Fibroblast of lung (primary cell): ENCODE measurements at regions not wholly inside any gene's neighbourhood (a gene's known extent, or its start where the extent isn't known, plus 50 kb on each side); places are given as distances from the start of the nearest gene placed in this dataset.
"Not testable (repeated sequence)": the region's sequence is repeated elsewhere in the genome, so short reads cannot be mapped to it uniquely, and the experiment has no call there.

Source experiments
- DNase-seq, 2 donors: peaks; one replicate each; pipeline versions ENCODE4 v3.0.0 to v3.0.0-alpha.2; 2010; ENCODE audit warnings: low read depth in 2 of 2
- H2AFZ ChIP-seq: 2 replicates; pipeline ENCODE4 v1.5.1; 2012; ENCODE audit warnings: low read length, control low read depth, inconsistent platforms
- H3K27ac ChIP-seq: 2 replicates; pipeline ENCODE4 v1.5.1; 2011; ENCODE audit warnings: low read length, control low read depth; ENCODE audit not compliant: insufficient read depth
- H3K27me3 ChIP-seq: 2 replicates; pipeline ENCODE4 v1.5.1; 2011; ENCODE audit warnings: mild to moderate bottlenecking, low read length; ENCODE audit not compliant: control insufficient read depth, insufficient read depth
- H3K36me3 ChIP-seq: 2 replicates; pipeline ENCODE4 v1.5.1; 2011; ENCODE audit warnings: low read length; ENCODE audit not compliant: control insufficient read depth, insufficient read depth
- H3K4me1 ChIP-seq: 2 replicates; pipeline ENCODE4 v1.5.1; 2011; ENCODE audit warnings: low read length; ENCODE audit not compliant: control insufficient read depth, insufficient read depth; ENCODE audit errors: extremely low read depth
- H3K4me2 ChIP-seq: 2 replicates; pipeline ENCODE4 v1.5.1; 2011; ENCODE audit warnings: low read length, control low read depth; ENCODE audit not compliant: insufficient read depth; ENCODE audit errors: extremely low read depth
- H3K4me3 ChIP-seq, 4 experiments: fragments of 200-600 bp in 1 of 4; sonication (generic) in 1 of 4; replicated peaks in 1 of 4; 2 replicates each; pipeline ENCODE4 v1.5.1; 2011 to 2016; ENCODE audit warnings: low read length in 4 of 4, low read depth in 3 of 4, mild to moderate bottlenecking in 3 of 4, control low read depth in 2 of 4, inconsistent platforms in 1 of 4, mixed read lengths in 1 of 4; ENCODE audit not compliant: insufficient read depth in 1 of 4; ENCODE audit errors: control extremely low read depth in 1 of 4
- H3K79me2 ChIP-seq: 2 replicates; pipeline ENCODE4 v1.5.1; 2012; ENCODE audit warnings: mild to moderate bottlenecking, low read length, inconsistent platforms; ENCODE audit not compliant: control insufficient read depth, insufficient read depth
- H3K9ac ChIP-seq: 2 replicates; pipeline ENCODE4 v1.5.1; 2011; ENCODE audit warnings: mild to moderate bottlenecking, low read length, control low read depth; ENCODE audit not compliant: insufficient read depth
- H3K9me3 ChIP-seq: 2 replicates; pipeline ENCODE4 v1.5.1; 2012; ENCODE audit warnings: low read depth, low read length; ENCODE audit not compliant: control insufficient read depth, insufficient read depth
- H4K20me1 ChIP-seq: 2 replicates; pipeline ENCODE4 v1.5.1; 2011; ENCODE audit warnings: low read length; ENCODE audit not compliant: control insufficient read depth, insufficient read depth; ENCODE audit errors: extremely low read depth

GRCh38 chr2:91558234-91558633, 2866.8 kb downstream of the RPIA start:
- not testable (repeated sequence) for H3K4me3 ChIP-seq, H3K36me3 ChIP-seq, H3K27me3 ChIP-seq, H3K79me2 ChIP-seq, H3K27ac ChIP-seq, H3K9me3 ChIP-seq, H2AFZ ChIP-seq, H3K9ac ChIP-seq, H3K4me2 ChIP-seq, H4K20me1 ChIP-seq, H3K4me1 ChIP-seq, DNase-seq

DNA sequence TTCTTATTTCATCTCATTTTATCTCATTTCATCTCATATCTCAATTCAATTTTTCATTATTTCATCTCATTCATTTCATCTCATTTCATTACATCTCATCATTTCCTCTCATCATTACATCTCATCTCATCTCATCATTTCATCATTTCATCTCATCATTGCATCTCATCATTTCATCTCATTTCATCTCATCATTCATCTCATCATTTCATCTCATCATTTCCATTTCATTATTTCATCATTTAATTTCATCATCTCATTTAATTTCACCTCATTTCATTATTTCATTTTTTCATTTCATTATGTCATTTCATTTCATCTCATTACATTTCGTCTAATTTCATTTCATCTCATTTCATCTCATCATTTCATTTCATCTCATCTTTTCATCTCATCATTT, 2867.8 kb downstream of the RPIA start:
- H3K4me2 ChIP-seq, H2AFZ ChIP-seq, H3K9ac ChIP-seq, H3K4me1 ChIP-seq, H3K27ac ChIP-seq, DNase-seq, H3K4me3 ChIP-seq, H4K20me1 ChIP-seq, H3K27me3 ChIP-seq, H3K9me3 ChIP-seq, H3K79me2 ChIP-seq, H3K36me3 ChIP-seq: not testable (repeated sequence)

- DNase-seq, H4K20me1 ChIP-seq, H3K27ac ChIP-seq, H2AFZ ChIP-seq, H3K9ac ChIP-seq, H3K36me3 ChIP-seq, H3K4me3 ChIP-seq, H3K4me2 ChIP-seq, H3K4me1 ChIP-seq, H3K9me3 ChIP-seq, H3K27me3 ChIP-seq, H3K79me2 ChIP-seq: not testable (repeated sequence)
These were observed 2868.6 kb downstream of the RPIA start for GRCh38 chr2:91559886-91560614.

DNA sequence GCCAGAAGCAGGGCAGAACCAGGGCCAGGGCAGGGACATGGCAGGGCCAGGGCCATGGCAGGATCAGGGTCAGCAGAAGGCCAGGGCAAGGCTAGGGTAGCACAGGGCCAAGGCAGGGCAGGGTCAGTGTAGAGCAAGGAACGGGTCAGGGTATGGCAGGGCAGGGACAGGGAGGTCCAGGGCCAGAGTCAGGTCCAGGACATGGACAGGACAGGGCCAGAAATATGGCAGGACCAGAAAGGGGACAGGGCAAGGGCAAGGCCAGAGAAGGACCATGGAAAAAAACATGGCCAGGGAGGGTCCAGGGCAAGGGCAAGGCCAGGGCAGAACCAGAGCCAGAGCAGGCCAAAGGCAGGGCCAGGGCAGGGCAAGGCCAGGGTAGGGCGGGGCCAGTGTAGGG, 2870.7 kb downstream of the RPIA start:
- not testable (repeated sequence) for H3K79me2 ChIP-seq, H4K20me1 ChIP-seq, H3K4me2 ChIP-seq, H3K4me3 ChIP-seq, H3K36me3 ChIP-seq, H3K4me1 ChIP-seq, DNase-seq, H3K9me3 ChIP-seq, H2AFZ ChIP-seq, H3K27me3 ChIP-seq, H3K27ac ChIP-seq, H3K9ac ChIP-seq

- H4K20me1 ChIP-seq, DNase-seq, H3K79me2 ChIP-seq, H3K9me3 ChIP-seq, H3K36me3 ChIP-seq, H3K4me3 ChIP-seq, H3K4me2 ChIP-seq, H3K4me1 ChIP-seq, H3K27ac ChIP-seq, H2AFZ ChIP-seq, H3K27me3 ChIP-seq, H3K9ac ChIP-seq: not testable (repeated sequence)
These were observed 2873.2 kb downstream of the RPIA start for GRCh38 chr2:91564700-91565099.

GRCh38 chr2:91565689-91566430, 2874.4 kb downstream of the RPIA start:
- H3K4me3 ChIP-seq, H2AFZ ChIP-seq, H3K4me2 ChIP-seq, H3K79me2 ChIP-seq, H3K4me1 ChIP-seq, H3K36me3 ChIP-seq, H3K9ac ChIP-seq, H3K27me3 ChIP-seq, DNase-seq, H3K27ac ChIP-seq, H4K20me1 ChIP-seq, H3K9me3 ChIP-seq: not testable (repeated sequence)

- not testable (repeated sequence) for H3K27me3 ChIP-seq, H3K79me2 ChIP-seq, H3K4me3 ChIP-seq
These were observed 2875.1 kb downstream of the RPIA start for GRCh38 chr2:91566611-91567010.

More at GRCh38 chr2:91566611-91567010, 2875.1 kb downstream of the RPIA start:
- DNase-seq, H3K9me3 ChIP-seq, H3K4me2 ChIP-seq, H3K27ac ChIP-seq, H4K20me1 ChIP-seq, H2AFZ ChIP-seq, H3K4me1 ChIP-seq, H3K9ac ChIP-seq, H3K36me3 ChIP-seq: not testable (repeated sequence)
